T-helper 9 cell (primary cell): ENCODE measurements at regions not wholly inside any gene's neighbourhood (a gene's known extent, or its start where the extent isn't known, plus 50 kb on each side); places are given as distances from the start of the nearest gene placed in this dataset.

Source experiments
- DNase-seq: peaks from one replicate; pipeline ENCODE4 v3.0.0-alpha.2; 2020

DNA sequence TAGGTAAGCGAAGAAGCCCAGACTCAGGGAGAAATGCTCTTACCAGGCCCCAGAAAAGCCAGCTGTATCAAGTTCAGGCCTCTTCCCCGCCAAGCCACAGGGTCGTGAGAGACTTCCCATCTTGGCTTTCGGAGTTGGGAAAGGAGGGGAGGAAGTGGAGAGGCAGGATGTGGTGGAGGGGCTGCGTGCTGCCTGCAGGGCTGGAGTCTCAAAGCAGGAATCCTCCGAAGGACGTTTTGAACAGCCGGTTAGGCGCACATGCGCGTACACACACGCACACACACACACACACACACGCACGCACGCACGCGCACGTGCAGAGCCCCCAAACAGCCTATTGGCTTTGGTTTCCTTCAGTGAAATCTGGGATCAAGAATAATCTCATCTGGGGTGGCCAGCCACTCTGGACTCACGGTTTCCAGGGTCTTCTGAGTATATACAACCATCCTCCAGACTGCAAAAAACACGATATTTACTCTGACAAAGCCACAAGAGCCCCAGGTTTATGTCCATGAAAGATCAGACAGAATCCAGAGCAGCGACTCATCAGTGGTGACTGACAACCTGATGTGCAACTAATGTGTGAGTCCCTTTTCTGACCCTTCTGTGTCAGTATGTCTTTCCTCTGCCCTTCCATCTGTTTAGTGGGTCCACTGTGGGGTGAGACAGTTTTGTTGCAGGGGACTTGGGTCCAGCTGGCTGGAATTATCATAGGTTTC is 115.0 kb upstream of the ZNF438 start:
- no peak for DNase-seq

DNA sequence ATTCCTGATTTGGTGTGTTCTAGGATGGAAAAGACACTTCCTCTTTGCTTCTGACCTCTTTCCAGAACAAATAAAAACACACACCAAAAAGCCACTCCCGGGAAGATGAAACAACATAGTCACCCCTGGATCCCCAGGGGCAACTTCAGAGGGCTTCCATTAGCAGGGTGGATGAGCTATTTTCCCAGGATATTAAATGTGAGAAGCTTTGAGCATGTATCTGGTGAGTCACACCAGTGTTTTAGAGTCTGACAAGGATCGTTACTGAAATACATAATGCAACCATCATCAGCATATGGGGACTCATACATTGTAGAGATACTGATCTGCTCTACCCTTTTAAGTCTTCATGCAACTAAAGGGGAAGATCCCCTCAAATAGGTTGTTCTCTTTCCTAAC is 115.5 kb upstream of the ZNF438 start:
- DNase-seq: no peak

DNA sequence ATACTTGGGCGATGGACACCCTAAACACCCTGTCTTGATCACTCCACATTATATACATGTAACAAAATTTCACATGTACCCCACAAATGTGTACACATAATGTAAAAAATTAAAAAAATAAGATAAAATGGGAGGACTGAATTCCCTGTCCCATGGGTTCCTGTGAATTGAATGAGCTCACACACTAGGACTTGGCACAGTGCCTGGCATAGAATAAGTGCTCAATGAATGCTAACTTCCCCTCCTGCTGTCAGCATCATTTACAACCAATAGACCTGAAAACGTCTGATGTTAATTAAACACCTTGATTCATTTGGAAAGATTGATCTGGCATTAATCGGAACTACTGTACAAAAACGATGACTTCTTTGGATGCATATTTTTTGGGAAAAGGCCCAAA is 117.3 kb upstream of the ZNF438 start:
- DNase-seq: no peak

DNA sequence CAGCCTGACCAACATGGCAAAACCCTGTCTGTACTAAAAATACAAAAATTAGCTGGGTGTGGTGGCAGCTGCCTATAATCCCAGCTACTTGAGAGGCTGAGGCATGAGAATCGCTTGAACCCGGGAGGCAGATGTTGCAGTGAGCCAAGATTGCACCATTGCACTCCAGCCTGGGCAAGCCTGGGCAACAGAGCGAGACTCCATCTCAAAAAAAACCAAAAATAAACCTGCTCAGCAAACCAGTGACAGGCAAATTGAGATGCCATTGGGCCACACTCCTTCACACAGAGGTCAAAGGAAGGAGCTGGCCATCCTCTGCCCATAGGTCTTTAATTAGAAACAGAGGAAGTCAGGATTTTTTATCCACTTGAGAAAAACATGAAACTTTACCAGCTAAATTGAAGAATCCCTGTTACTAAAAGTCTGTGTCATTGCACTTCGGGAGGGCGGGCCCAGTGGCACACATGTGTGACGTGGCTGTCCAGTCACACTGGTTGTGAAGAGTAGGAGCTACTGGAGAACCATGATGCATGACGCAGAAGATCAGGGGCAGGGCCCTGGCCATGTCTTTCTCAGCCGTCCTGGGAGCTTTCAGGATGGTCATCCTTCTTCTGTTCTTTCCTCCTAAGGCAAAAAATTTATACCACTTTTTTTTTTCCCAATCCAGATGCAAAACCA is 118.3 kb upstream of the ZNF438 start:
- no peak for DNase-seq

DNA sequence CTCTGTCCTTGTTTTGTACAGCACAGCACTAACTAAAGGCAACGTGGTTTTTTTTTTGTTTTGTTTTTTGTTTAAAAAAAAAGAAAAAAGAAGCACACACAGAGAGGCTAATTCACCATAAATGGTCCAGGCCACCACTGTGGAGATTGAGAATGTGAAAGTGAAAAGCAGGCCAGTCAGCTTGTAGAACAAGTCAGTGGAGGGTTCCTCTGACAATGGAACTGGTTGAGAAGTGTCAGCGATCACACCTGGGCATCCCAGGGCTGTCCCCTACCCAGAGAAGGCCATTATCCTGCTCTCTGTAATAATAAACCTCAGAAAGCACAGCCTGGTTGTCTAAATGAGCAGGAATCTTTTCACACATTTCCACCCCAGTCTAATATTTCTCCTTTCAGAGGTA is 119.6 kb upstream of the ZNF438 start:
- DNase-seq: no peak

DNA sequence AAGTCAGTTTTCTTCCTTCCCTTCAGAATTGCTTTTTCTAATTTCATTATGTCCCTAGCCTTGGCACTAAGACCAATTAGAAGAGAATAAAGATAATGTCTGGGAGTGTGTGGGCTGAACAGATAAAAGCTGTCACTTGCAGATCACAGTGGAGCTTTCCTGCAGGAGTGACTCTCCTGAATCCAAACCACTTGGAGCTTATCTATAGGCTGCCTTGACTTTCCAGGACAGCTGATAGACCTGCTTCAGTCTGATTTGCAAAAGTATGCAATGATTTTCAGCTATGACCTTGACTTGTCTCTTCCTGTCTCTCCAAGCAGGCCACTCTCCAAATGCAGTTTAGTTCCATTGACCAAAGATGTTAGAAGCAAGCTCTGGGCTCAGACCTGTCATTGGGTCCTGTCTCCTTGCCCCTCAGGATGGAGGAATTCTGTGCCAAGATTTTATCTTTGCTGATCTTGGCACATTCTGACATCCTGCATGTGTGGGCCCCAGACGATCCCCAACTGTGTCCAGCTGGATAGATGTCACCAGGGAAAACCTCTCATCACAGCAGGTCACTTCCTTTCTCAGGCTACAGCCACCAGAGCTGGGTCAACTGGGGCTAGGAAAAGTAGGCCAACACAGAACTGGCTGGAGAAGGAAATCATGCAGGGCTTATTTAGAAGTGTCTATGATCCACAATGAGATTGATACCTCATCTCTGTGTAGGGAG is 120.9 kb upstream of the ZNF438 start:
- DNase-seq: no peak

DNA sequence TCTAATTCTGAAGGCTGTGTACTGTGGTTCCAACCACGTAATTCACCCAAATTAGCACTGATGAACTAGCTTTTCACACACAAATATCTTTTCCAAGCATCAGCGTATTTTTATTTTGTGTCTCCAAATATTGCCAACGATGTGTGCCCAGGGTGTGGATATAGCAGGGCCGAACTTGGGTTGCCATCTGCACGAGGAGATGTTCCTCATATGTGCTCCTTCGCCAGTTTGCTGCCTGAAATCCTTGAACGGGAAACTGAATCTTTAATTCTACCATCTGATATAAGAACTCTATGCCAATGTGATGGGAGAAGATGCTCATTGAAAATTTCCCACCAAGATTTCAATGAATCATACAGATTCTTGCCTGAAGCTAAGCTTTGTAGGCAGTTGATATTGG is 121.5 kb upstream of the ZNF438 start:
- no peak for DNase-seq

DNA sequence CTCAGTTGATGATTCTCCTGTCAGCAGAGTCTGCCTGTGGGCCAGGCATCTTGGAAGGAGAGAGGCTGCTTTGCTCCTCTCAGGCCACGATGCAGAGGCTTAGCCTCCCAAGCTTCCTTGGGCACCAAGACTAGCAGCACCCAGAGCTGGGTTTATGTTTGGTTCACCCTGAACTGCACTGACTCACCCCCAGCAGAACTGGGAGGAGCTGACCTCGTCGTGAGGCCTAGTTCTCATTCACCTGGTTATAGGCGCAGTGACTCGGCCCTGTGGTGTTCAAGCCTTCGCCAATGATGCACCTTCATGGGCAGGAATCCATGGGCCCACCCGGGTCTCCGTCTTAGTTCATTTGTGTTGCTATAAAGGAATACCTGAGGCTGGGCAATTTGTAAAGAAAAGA is 122.0 kb upstream of the ZNF438 start:
- DNase-seq: no peak

DNA sequence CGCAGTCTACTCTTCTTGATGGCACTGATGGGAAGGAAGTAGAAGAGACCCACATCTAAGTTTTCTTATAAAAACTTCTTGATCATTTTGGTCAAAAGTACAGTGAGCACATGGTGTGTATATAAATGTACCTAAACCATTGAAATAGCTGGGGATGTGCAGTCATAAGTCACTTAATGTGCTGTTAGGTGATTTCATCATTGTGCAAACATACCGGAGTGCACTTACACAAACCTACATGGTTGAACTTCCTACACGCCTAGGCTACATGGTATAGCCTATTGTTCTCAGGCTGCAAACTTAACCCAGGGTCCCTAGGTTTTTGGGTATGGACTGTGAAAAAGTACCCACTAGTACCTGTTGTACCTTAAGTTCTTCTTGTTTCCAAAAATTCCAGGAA is 123.3 kb upstream of the ZNF438 start:
- no peak for DNase-seq

DNA sequence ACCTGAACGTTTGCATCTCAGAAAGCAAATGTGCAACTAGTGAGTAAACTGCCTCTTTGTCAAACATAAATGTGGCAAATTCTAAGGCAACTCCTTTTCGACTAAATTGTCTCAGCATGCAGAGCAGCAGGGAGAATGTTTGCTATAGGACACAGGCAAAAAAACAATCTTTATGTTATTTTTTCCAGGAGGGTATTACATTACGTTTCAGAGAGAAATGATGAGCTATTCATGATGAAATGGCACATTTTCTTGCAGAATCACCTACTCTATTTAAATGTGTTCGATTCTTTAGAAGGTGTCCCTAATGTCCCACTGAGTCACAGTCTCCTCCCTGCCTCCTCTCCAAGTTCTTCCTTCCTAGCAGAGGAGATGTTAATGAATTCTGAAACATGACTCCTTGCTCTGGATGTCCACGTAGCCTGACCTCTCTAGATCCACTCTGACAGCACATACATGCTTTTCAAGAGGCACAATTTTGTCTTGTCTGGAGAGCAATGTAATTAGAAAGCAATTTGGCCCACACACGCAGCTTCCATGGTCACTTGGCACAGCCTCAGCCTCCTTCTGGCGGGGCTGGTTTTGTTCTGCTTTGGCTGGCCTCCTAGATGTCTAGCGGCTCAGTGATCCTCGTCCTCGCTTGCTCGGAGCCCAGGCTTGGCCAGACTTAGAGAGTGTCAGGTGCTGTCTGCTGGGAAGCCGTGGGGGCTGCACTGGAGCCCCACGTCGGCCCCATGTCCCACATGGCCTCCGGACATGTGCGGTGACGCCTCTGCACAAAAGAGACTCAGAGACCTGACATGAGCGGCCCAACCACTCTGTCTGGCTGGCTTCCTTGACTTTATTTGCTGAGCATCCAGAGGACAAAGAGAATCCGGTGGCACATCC is 125.7 kb upstream of the ZNF438 start:
- DNase-seq: no peak

DNA sequence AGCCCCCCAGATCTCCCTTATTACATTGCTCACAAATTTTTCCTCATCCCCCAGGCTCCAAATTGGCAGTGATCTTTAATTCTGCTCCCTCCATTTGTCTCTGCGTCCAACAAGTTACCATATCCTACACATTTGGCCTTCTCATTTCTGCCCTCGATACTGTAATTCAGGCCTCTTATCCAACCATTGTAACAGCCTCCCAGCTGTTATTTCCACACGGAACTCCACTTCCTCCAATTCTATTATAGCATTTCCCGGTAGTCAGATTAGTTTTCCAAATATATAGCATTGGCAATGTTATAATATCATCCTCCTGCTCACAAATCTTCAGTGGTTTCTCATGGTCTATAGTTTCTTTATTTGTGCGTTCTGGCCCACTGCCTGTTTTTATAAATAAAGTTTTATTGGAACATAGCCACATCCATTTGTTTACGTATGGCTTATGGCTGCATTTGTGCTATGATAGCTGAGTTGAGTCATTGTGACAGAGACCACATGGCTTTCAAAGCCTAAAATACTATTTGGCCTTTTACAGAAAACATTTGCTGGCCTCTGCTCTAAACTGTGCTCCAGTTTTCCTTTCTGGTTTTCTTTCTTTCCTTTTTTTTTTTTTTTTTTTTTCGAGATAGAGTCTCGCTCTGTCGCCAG is 126.5 kb upstream of the ZNF438 start:
- DNase-seq: no peak

DNA sequence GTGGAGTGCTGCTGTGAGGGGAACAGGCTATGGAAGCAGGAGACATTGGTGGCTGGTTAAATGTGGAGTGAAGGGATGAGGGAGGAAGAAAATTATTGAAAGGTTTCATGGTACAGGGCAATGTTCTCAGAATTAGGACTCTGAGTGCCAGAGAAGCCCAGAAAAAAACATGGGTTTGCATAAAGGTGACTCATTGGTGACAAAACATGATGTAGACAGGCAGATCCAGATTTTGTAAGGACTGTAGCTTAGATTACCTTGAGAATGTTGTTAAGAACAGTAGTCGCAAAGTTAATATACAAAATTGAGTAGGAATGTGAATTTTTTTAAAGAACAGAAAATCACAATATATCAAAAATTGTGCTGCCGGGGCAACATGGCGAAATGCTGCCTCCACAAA is 134.9 kb upstream of the ZNF438 start:
- DNase-seq: no peak

DNA sequence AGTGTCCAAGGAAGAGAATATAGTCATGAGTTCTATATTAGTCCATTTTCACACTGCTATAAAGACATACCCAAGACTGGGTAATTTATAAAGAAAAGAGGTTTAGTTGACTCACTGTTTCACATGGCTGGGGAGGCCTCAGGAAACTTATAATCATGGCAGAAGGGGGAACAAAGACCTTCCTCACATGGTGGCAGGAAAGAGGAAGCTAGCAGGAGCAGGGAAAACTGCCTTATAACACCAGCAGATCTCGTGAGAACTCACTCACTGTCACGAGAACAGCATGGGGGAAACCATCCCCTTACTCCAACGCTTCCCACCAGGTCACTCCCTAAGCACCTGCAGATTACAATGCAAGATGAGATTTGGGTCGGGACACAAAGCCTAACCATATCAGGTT is 139.0 kb upstream of the ZNF438 start:
- no peak for DNase-seq

DNA sequence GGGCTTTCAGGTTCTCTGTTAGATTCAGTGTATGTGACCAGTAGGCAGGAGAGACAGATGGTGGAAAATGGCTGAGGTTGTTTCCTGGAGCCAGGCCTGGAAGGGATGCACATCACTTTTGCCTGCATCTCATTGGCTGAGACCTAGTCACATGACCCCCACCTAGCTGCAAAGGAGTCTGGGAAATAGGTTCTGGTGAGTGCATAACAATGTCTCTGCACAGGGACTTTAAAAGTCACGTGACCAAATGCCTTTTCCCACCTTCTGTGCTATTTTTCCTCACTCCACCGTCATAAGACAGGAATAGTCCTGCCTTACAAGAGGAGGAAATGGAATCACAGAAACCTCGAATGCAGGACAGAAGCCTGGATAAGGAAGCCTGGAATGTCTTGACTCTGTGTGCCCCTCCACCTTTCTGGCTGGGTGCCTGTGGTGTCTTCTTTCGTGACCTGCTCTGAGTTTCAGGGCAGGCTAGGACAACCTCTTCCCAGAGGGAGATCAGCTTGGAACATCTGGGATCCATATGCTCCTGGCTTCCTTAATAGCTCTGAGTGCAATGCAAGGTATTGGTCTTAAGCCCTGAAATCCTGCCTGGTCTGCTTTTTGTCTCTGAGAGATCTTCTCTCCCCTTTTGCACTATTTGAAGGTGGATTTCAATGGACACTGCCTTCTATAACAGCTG is 139.9 kb upstream of the ZNF438 start:
- DNase-seq: no peak

DNA sequence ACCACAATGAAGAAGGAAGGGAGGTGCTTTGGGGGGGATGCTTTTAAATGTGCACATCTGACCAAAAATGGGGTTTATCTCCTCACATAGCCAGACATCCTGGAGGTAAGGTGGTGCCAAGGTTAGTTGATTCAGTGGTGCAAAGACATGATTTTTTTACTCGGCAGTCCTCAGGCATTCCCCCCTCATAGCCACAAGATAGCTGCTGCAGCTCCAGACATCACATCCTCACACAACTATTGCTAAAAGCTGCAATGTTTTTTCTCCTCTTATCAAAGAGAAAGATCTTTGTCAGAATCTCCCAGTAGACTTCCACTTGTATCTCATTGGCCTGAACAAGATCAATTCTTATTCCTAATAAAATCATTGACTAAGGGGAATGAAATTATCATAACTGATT is 141.3 kb upstream of the ZNF438 start:
- DNase-seq: no peak

DNA sequence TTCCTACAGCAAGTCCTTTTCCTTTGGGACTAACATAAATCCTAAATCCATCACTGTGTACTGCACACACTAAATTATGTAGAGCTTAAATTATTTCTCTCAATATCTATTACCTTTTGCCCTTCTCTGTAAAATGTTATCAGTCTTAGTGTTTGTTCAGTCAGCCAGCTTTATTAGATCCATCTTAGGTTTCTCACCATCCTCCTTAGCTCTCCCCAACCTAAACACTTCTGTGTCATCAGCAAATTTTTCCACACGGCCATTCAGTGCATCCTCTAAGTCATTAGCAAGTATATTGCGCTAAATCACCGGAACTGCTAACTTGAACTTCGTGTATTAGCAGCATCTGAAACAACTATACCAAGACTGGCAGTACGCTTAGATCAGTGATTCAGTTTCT is 142.1 kb upstream of the ZNF438 start:
- DNase-seq: no peak

DNA sequence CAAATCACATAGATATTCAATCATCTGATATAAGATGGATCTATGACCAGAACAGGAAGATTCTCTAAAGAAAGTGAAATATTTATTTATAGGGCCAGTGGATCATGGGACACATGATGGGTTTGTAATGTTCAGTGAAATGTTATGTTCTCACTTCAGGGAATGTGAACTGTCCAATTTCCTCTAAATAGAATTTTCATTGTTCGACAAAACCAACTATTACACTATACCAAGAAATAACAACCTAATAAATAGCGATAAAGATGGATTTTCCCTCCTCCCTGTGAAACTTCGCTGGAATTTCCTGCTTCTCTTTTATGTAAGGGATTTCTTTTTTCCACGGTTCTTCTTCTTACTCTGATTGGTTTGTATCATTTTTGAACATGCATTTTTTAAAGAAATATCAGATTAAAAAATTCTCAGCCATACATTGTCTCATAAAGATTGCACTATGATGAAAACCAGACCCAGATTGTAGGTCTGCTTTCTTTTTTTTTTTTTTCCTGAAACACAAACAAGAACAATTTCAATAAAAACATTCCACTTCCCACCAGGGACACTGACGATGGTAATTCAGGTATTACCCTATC is 139.8 kb upstream of the ZEB1 start:
- no peak for DNase-seq

DNA sequence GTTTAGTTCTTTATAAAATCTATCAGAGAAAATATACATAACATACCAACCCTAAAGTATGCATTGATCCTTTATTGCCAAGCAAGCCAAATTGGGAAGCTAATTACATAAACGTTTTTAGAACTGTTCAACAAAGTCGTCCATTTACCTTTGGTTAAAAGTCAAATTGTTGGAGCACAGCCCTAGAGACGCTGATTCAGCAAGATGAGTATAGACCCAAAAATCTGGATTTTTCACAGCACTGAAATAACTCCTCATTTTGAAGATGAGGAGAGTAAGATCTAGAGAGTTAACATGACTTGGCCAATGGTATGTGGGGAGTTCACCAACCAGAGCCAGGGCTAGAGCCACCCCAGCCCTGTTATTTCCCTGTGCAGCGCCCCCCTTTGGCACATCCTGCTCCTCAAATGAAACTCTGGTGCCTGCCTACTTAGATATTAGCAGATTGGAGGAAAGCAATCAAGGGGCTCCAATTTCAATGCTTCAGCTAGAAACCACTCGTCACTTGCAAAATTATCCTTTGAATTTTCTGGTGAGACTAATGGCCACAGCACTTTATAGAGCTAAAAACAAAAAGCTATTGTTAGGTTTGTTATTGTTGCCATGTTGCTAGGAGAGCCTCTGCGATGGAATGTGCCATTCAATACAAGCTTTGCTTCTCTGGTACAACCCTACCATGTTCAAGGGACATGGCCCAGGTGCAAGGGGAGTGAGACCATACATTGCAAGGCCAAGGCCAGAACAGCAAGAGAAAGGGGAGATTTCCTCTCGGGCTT is 132.6 kb upstream of the ZEB1 start:
- DNase-seq: no peak

DNA sequence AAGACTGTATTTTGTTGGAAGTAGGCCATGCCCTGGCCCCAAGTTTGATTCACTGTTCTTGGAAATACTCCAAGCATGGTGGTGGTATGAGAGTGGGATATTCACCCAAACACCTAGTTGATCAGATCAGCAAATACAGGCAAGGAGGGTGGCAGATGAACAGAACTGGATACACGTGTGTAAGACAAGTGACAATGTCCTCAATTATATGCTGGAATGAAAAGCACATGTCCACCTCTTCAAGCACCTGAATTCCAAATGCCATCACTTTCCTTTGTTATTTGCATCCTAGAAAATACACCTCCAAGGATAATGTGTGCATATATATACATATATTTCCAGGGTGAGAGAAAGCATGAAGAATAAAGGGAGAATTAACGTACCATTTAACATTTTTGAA is 131.8 kb upstream of the ZEB1 start:
- no peak for DNase-seq

DNA sequence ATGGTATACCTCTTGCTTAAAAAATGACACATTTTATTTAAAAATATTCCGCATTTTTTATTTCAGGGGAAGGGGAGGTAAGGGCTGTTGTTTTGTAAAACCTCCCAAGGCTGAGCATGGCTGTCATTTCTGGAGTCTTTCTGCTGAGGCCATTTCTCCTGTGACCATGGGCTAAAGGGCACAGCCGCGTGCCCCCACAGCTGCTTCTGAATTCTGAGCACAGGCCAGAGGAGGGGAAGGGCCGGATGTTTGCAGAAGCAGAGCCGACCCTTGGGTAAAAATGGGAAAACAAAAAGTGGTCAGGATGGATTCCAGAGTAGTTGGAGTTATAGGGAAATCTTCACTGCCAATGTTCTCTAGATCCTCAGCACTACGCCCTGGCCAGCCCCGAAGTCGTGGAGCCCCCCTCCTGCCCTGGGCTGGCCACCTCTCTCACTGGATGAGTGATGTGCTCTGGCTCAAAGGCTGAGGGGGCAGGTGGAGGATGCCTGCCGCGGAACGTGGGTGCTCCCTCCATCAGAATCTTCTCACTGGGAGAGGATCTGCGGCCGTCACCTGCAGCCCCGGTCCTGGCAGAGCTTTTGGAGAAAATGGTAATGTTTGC is 131.3 kb upstream of the ZEB1 start:
- DNase-seq: no peak
